Ovary (tissue), 7 donors: ENCODE measurements at regions not wholly inside any gene's neighbourhood (a gene's known extent, or its start where the extent isn't known, plus 50 kb on each side); places are given as distances from the start of the nearest gene placed in this dataset.
"Not testable (repeated sequence)": the region's sequence is repeated elsewhere in the genome, so short reads cannot be mapped to it uniquely, and the experiment has no call there.

Experiments used
- DNase-seq, 5 donors: peaks; one replicate each; pipeline ENCODE4 v3.0.0-alpha.2; 2019 to 2020
- H3K27ac ChIP-seq, 2 donors: fragments of 200-600 bp; one replicate each; pipeline versions ENCODE4 v1.5.1 to v1.8.0; 2019 to 2022
- H3K27me3 ChIP-seq: fragments of 200-600 bp; one replicate; pipeline ENCODE4 v1.8.0; 2022
- H3K36me3 ChIP-seq: fragments of 200-600 bp; sonication (generic); one replicate; pipeline ENCODE4 v1.5.1; 2019
- H3K4me1 ChIP-seq: one replicate; pipeline ENCODE4 v1.8.1; 2013; ENCODE audit warnings: mild to moderate bottlenecking, moderate library complexity; ENCODE audit not compliant: insufficient read depth
- H3K4me3 ChIP-seq: fragments of 200-600 bp; sonication (generic); one replicate; pipeline ENCODE4 v1.5.1; 2017
- H3K9me3 ChIP-seq, 2 donors: fragments of 200-600 bp in 1 of 2; sonication (generic) in 1 of 2; one replicate each; pipeline versions ENCODE4 v1.5.1 to v1.8.1; 2013 to 2019; ENCODE audit warnings: mild to moderate bottlenecking in 1 of 2, moderate library complexity in 1 of 2
- EP300 ChIP-seq: sonication (generic); formaldehyde crosslinking; IDR thresholded peaks from one replicate; pipeline ENCODE4 v1.6.1; 2017; ENCODE audit warnings: antibody characterized with exemption
- POLR2A ChIP-seq: fragments of 450-650 bp; IDR thresholded peaks from one replicate; pipeline ENCODE4 v1.6.1; 2017; ENCODE audit warnings: antibody characterized with exemption, mild to moderate bottlenecking, moderate library complexity
- WGBS, 3 donors: extraction: QIAGEN DNeasy Blood & Tissue Kit in 1 of 3; methylation state at CpG; one replicate each; pipeline versions ENCODE4 v1.1.5 to v1.1.7; 2013 to 2017; 5-methylcytosine and 5-hydroxymethylcytosine counted together
- intact Hi-C, 4 donors: fragments of 100-400 bp; cut with DNase I; formaldehyde crosslinking; loops; one replicate each; pipeline versions ENCODE4 v1.11.0 to v1.15.1; 2022 to 2023
- TF ChIP-seq, protein P1 (sequence below), 3 donors: fragments of 450-650 bp in 2 of 3; fragments of 200-600 bp in 1 of 3; IDR thresholded peaks; one replicate each; pipeline versions ENCODE4 v1.5.1 to v1.8.0; 2016 to 2022; ENCODE audit warnings: antibody characterized with exemption in 3 of 3, mild to moderate bottlenecking in 1 of 3
- donor health status: DM: no; HTN: no; CAD: no; lungs with moderate emphysema.
- donor health status: DM: no; HTN: no; CAD: no.
- donor health status: Bipolar disorder and iron deficiency.
- donor health status: DM: no; HTN: no; CAD: no.
- donor health status: DM: yes; HTN: yes; CAD: no.

DNA sequence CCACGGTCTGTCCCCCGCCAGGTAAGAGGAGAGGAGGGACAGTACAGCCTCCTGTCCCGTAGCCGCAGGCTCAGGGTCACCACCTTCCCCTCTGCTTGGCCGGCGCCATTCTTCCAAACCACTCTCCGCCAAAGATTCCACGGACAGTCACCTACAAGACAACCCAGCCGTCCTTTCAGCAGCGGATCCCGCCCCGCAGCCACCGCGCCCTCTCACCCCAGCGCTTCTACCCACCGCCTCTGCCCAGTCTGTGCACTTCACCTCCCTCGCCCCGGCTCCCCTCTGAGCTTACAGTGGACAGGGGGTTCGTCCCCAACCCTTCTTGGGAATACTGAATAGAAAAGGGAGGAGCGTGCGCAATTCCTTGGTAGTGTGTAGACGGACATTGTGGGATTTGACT, 319.6 kb downstream of the FAM72C start:
- 4 to 54% (median 11%) methylated on average over 15 to 22 of the region's 22 CpGs for WGBS, 3 donors

DNA sequence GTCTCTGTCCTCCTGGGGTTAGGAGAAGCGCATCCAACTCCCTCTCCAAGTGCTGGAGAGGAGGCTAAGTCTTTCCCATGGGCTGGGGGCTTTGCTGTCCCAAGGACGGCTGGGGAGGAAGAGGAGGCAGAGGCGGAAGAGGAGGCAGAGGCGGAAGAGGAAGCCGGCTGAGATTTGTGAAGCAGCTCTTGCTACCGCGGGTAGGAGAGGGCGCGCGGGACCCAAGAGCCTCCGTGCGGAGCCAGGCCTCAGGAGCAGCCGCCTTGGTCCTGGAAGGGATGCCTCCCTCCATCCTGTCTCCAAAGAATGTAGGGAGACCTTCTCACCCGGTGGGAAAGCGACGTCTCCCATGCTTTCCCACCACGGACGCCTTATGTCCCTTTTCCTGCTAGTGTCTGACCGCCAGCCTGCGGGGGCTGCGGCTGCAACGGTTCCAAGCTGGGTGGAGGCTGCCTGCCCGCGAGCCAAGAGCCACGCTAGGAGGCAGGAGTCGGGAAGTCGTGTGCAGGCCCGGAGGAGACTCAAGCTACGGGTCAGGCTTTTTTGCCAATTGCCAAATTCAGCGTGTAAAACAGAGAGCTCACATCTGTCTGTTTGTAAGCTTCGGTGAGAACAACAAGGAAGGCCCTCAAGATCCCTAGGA, 320.3 kb downstream of the FAM72C start:
- Histone ChIP-seq H3K27me3 (no peaks in the 10 kb centered on the region), H3K4me3 (no peak overlapping the region), H3K27ac (no peak overlapping the region), H3K9me3 (peaks cover 0 to 3% of the 10 kb centered on the region in 2 donors), H3K4me1 (no peaks in the 10 kb centered on the region), H3K36me3 (no peaks in the 10 kb centered on the region)
- WGBS, 3 donors, result 6 to 36% (median 8%) methylated on average over 20 to 31 of the region's 31 CpGs
- DNase-seq, result no peak
- intact Hi-C loops, result loop anchor here in 1 of 4 donors (10.0 kb wide), 1 partner anchor 47 kb away; no protein-coding TSS in a partner anchor
- TF ChIP-seq EP300, result no peak
- no peak for TF ChIP-seq POLR2A
- TF ChIP-seq, protein P1, sequence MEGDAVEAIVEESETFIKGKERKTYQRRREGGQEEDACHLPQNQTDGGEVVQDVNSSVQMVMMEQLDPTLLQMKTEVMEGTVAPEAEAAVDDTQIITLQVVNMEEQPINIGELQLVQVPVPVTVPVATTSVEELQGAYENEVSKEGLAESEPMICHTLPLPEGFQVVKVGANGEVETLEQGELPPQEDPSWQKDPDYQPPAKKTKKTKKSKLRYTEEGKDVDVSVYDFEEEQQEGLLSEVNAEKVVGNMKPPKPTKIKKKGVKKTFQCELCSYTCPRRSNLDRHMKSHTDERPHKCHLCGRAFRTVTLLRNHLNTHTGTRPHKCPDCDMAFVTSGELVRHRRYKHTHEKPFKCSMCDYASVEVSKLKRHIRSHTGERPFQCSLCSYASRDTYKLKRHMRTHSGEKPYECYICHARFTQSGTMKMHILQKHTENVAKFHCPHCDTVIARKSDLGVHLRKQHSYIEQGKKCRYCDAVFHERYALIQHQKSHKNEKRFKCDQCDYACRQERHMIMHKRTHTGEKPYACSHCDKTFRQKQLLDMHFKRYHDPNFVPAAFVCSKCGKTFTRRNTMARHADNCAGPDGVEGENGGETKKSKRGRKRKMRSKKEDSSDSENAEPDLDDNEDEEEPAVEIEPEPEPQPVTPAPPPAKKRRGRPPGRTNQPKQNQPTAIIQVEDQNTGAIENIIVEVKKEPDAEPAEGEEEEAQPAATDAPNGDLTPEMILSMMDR (IDR thresholded peaks at IDR 0.05), result no peak

More for the DNA sequence above, 319.6 kb downstream of the FAM72C start:
- no peaks in the 10 kb centered on the region for H3K36me3 ChIP-seq
- H3K27me3 ChIP-seq, result no peaks in the 10 kb centered on the region
- TF ChIP-seq, protein P1 (IDR thresholded peaks at IDR 0.05), result no peak
- TF ChIP-seq POLR2A, result no peak
- no peak for DNase-seq
- intact Hi-C loops, result loop anchor here in 1 of 4 donors (10.0 kb wide), 1 partner anchor 47 kb away; no protein-coding TSS in a partner anchor
- H3K27ac ChIP-seq, result no peak overlapping the region
- H3K4me1 ChIP-seq, result no peaks in the 10 kb centered on the region
- H3K4me3 ChIP-seq, result no peak overlapping the region
- H3K9me3 ChIP-seq, result peaks cover 0 to 3% of the 10 kb centered on the region in 2 donors

DNA sequence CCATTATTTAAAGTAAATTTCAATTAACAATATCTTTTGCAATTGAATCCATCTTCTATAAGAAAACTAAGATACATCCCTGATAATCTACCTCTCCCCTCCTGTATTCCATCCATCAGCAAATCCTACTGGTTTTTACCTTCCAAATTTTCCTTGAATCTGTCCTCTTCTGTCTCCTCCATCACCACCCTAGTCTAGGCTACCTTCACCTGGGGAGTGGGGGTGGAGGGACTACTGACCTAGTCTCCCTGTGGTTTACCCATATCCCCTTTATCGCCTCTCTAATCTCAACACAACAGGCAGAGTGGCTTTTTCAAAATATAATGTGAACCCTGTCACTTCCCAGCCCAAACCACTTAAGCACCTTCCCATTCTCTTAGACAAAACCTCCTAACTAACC, 327.8 kb downstream of the FAM72C start:
- 13 to 38% (median 14%) methylated on average over 1 of the region's 1 CpG for WGBS, 3 donors
- intact Hi-C loops, H3K27ac ChIP-seq, H3K4me3 ChIP-seq, H3K4me1 ChIP-seq, H3K9me3 ChIP-seq, DNase-seq, H3K36me3 ChIP-seq, H3K27me3 ChIP-seq: not testable (repeated sequence)

DNA sequence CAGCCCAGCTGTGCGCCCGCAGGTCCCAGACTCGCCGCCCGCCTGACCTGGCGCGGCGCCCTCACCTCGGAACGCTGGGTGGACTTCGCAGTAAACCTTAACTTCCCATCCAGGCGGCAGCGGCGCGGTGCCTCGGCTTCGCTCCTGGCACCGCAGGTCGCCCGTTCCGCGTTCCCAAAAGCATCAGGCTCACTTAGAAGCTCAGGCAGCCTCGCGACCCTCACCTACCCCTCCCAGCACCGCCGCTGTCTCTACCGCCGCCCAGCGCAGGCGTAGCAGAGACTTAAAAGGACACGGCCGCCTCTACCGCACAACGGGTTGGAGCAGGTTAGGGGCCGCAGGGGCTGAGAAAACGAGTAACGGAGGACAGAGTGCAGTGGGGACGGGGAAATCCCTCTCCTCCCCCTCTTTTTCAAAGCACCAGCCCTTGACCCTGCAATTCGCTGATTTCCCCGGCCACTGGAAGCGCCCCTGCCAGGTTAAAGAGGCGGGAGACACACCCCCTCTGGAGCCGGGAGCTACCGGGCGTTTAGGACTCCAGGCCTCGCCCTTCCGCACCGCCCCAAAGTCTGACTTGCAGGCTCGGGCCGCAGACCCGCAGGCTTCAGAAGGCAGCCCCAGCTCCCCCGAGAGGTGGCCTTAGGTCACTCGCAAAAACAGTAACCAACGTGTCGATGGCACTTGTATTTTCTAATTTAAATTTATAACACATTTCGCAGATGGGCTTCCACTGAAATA, 328.5 kb downstream of the FAM72C start:
- Histone ChIP-seq H3K27me3 (no peaks in the 10 kb centered on the region), H3K4me3 (no peak overlapping the region), H3K4me1 (no peaks in the 10 kb centered on the region), H3K9me3 (peaks cover 0 to 3% of the 10 kb centered on the region in 2 donors), H3K36me3 (no peaks in the 10 kb centered on the region), H3K27ac (no peak overlapping the region)
- TF ChIP-seq EP300 (no peak), POLR2A (no peak)
- TF ChIP-seq, protein P1 (IDR thresholded peaks at IDR 0.05), result no peak
- WGBS, 3 donors, result 2 to 4% (median 2%) methylated on average over 33 to 56 of the region's 56 CpGs
- intact Hi-C loops, result no loop called here
- DNase-seq, result no peak

DNA sequence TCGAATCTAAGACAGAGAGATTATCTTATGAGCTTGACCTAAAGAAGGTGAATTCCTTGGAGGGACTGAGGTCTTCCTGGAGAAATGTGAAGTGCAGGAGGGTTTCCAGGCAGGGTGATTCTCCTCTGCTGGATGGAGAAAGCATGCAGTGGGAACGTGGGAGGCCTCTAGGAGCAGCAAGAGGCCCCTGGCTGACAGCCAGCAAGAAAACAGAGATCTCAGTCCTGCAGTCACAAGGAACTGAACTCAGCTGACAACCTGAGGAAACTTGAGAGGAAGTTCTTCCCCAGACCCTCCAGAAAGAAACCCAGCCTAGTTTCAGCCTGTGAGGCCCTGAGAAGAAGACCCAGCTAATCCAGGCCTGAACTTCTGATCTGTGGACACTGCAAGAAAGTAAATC, 345.9 kb downstream of the FAM72C start:
- Histone ChIP-seq H3K27ac (no peak overlapping the region), H3K9me3 (no peaks in the 10 kb centered on the region), H3K4me3 (no peak overlapping the region), H3K36me3 (no peaks in the 10 kb centered on the region), H3K4me1 (no peaks in the 10 kb centered on the region), H3K27me3 (no peaks in the 10 kb centered on the region)
- intact Hi-C loops, result no loop called here
- TF ChIP-seq EP300, result no peak
- no peak for TF ChIP-seq POLR2A
- TF ChIP-seq, protein P1 (IDR thresholded peaks at IDR 0.05), result no peak
- DNase-seq, result no peak
- WGBS, 3 donors, result 34 to 40% (median 37%) methylated on average over 2 of the region's 2 CpGs
